SK-N-SH (cell line): ENCODE measurements at regions not wholly inside any gene's neighbourhood (a gene's known extent, or its start where the extent isn't known, plus 50 kb on each side); places are given as distances from the start of the nearest gene placed in this dataset.

Source experiments
- CTCF ChIA-PET: fragments of 300-600, 350-600 bp; formaldehyde crosslinking; extraction: SDS; loops from one replicate; lab custom pipeline; 2021; lab: Yijun Ruan, JAX
- POLR2A ChIA-PET: fragments of 350-600 bp; sonication (Branson Sonifier 250); formaldehyde crosslinking; extraction: SDS; loops from one replicate; lab custom pipeline; 2020; ENCODE audit warnings: antibody characterized with exemption, inconsistent platforms; lab: Yijun Ruan, JAX
- DNase-seq: peaks from one replicate; pipeline ENCODE4 v3.0.0; 2012
- H2AFZ ChIP-seq: fragments of 200-600 bp; sonication (generic); 2 replicates; pipeline ENCODE4 v1.8.1; 2016; ENCODE audit warnings: antibody characterized with exemption, mild to moderate bottlenecking, low read depth
- H3F3A ChIP-seq: fragments of 200-600 bp; sonication (generic); replicated peaks from 2 replicates; pipeline ENCODE3; 2016; ENCODE audit warnings: antibody characterized with exemption, mild to moderate bottlenecking; ENCODE audit not compliant: insufficient read depth
- H3K27ac ChIP-seq, 2 experiments: fragments of 200-500 bp in 1 of 2; fragments of 200-600 bp in 1 of 2; sonication (Bioruptor generic) in 1 of 2; sonication (generic), shearing (Covaris generic) in 1 of 2; 2 replicates each; pipeline versions ENCODE4 v1.5.1 to v1.6.1; 2014 to 2016; ENCODE audit warnings: low read depth in 2 of 2, inconsistent platforms in 1 of 2, low read length in 1 of 2, mild to moderate bottlenecking in 1 of 2, mixed read lengths in 1 of 2
- H3K27me3 ChIP-seq: fragments of 200-600 bp; sonication (generic), shearing (Covaris generic); 2 replicates; pipeline ENCODE4 v1.6.1; 2016; ENCODE audit warnings: mixed run types; ENCODE audit not compliant: insufficient read depth
- H3K36me3 ChIP-seq, 2 experiments: fragments of 200-500 bp in 1 of 2; fragments of 200-600 bp in 1 of 2; sonication (Bioruptor generic) in 1 of 2; sonication (generic) in 1 of 2; replicated peaks in 1 of 2; 2 replicates each; pipeline versions ENCODE3 to v1.5.1; 2014 to 2016; ENCODE audit warnings: low read length in 1 of 2, mild to moderate bottlenecking in 1 of 2; ENCODE audit not compliant: insufficient read depth in 2 of 2, control insufficient read depth in 1 of 2
- H3K4me1 ChIP-seq, 2 experiments: fragments of 200-500 bp in 1 of 2; fragments of 200-600 bp in 1 of 2; sonication (Bioruptor generic) in 1 of 2; sonication (generic), shearing (Covaris generic) in 1 of 2; 2 replicates each; pipeline versions ENCODE4 v1.5.1 to v1.6.1; 2014 to 2016; ENCODE audit warnings: low read depth in 1 of 2, low read length in 1 of 2, mixed run types in 1 of 2; ENCODE audit not compliant: insufficient read depth in 2 of 2, control insufficient read depth in 1 of 2
- H3K4me2 ChIP-seq: fragments of 200-600 bp; sonication (generic), shearing (Covaris generic); 2 replicates; pipeline ENCODE4 v1.6.1; 2017; ENCODE audit warnings: mixed run types
- H3K4me3 ChIP-seq, 2 experiments: fragments of 200-500 bp in 1 of 2; fragments of 200-600 bp in 1 of 2; sonication (Bioruptor generic) in 1 of 2; sonication (generic), shearing (Covaris generic) in 1 of 2; 2 replicates each; pipeline versions ENCODE4 v1.5.1 to v1.8.1; 2014 to 2016; ENCODE audit warnings: low read depth in 2 of 2, inconsistent platforms in 1 of 2, low read length in 1 of 2, mild to moderate bottlenecking in 1 of 2, mixed read lengths in 1 of 2, moderate library complexity in 1 of 2
- H3K79me2 ChIP-seq: fragments of 200-600 bp; sonication (generic); 2 replicates; pipeline ENCODE4 v1.8.1; 2017; ENCODE audit warnings: mild to moderate bottlenecking; ENCODE audit not compliant: insufficient read depth
- H3K9ac ChIP-seq: fragments of 200-600 bp; sonication (generic); 2 replicates; pipeline ENCODE4 v1.6.1; 2017; ENCODE audit warnings: mixed run types
- H3K9me2 ChIP-seq: fragments of 200-600 bp; sonication (generic); 2 replicates; pipeline ENCODE4 v1.6.1; 2017; ENCODE audit warnings: mixed run types
- H3K9me3 ChIP-seq: fragments of 200-600 bp; sonication (generic); 2 replicates; pipeline ENCODE4 v1.6.1; 2017; ENCODE audit warnings: mixed run types, mild to moderate bottlenecking, moderate library complexity
- H4K20me1 ChIP-seq: fragments of 200-600 bp; sonication (generic); 2 replicates; pipeline ENCODE4 v1.6.1; 2017; ENCODE audit warnings: mild to moderate bottlenecking, mixed run types; ENCODE audit not compliant: insufficient read depth
- FOSL2 ChIP-seq: IDR thresholded peaks from 2 replicates; pipeline ENCODE4 v1.4.0; 2012; ENCODE audit warnings: low read depth, mild to moderate bottlenecking, moderate library complexity, borderline replicate concordance
- REST ChIP-seq: IDR thresholded peaks from 2 replicates; pipeline ENCODE4 v1.6.1; 2012; ENCODE audit warnings: mild to moderate bottlenecking, low read depth, low read length, moderate library complexity
- RFX5 ChIP-seq: IDR thresholded peaks from 2 replicates; pipeline ENCODE4 v1.6.1; 2012; ENCODE audit warnings: mild to moderate bottlenecking, improper control_type of control experiment, low read length
- TAF1 ChIP-seq: IDR thresholded peaks from 2 replicates; pipeline ENCODE4 v1.6.1; 2012; ENCODE audit warnings: low read depth, mild to moderate bottlenecking, low read length, moderate library complexity, borderline replicate concordance
- USF1 ChIP-seq: IDR thresholded peaks from 2 replicates; pipeline ENCODE4 v1.4.0; 2012; ENCODE audit warnings: low read depth, borderline replicate concordance
- ZBTB33 ChIP-seq: IDR thresholded peaks from 2 replicates; pipeline ENCODE4 v1.4.0; 2012; ENCODE audit warnings: low read depth, borderline replicate concordance
- WGBS: methylation state at CpG from one replicate; pipeline ENCODE4 v1.1.6; 2017; ENCODE audit warnings: low lambda C conversion rate; 5-methylcytosine and 5-hydroxymethylcytosine counted together
- TF ChIP-seq, protein P1 (sequence below): fragments of 200-600 bp; sonication (generic); IDR thresholded peaks from 2 replicates; pipeline ENCODE4 v1.6.1; 2017; ENCODE audit warnings: antibody characterized with exemption, mild to moderate bottlenecking, moderate library complexity

DNA sequence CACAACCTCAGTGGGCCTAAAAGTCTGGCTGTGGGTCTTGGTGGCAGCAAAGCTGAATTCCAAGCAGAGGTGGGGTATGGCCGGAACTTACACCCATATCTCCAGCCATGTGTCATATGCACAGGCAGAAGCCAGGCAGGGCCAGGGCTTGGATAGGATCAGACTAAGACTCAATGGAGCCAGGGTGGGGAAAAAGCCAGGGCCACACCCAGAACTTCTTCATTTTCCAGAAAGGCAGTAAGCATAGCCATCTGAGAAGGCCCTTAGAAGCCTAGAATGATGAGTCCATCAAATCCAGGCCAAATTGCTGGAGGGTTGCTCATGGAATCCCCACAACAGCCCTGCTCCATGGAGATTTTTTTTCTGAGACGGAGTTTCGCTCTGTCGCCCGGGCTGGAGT lies 116.2 kb upstream of the SRSF6 start:
- Histone ChIP-seq H2AFZ (no peak overlapping the region), H3K4me2 (no peak overlapping the region), H3K9ac (no peak overlapping the region), H3K27me3 (no peaks in the 10 kb centered on the region), H3K79me2 (no peaks in the 10 kb centered on the region), H3F3A (no peaks in the 10 kb centered on the region), H3K36me3 (no peaks in the 10 kb centered on the region), H3K27ac (no peak overlapping the region), H4K20me1 (no peaks in the 10 kb centered on the region), H3K4me1 (no peaks in the 10 kb centered on the region), H3K4me3 (no peak overlapping the region), H3K9me3 (no peaks in the 10 kb centered on the region), H3K9me2 (no peaks in the 10 kb centered on the region)
- CTCF ChIA-PET: no interaction called here
- POLR2A ChIA-PET: no interaction called here
- WGBS: 37% methylated on average over 5 of the region's 5 CpGs
- DNase-seq: no peak
- TF ChIP-seq, protein P1, sequence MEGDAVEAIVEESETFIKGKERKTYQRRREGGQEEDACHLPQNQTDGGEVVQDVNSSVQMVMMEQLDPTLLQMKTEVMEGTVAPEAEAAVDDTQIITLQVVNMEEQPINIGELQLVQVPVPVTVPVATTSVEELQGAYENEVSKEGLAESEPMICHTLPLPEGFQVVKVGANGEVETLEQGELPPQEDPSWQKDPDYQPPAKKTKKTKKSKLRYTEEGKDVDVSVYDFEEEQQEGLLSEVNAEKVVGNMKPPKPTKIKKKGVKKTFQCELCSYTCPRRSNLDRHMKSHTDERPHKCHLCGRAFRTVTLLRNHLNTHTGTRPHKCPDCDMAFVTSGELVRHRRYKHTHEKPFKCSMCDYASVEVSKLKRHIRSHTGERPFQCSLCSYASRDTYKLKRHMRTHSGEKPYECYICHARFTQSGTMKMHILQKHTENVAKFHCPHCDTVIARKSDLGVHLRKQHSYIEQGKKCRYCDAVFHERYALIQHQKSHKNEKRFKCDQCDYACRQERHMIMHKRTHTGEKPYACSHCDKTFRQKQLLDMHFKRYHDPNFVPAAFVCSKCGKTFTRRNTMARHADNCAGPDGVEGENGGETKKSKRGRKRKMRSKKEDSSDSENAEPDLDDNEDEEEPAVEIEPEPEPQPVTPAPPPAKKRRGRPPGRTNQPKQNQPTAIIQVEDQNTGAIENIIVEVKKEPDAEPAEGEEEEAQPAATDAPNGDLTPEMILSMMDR: no peak
- TF ChIP-seq RFX5 (no peak), ZBTB33 (no peak), TAF1 (no peak)

DNA sequence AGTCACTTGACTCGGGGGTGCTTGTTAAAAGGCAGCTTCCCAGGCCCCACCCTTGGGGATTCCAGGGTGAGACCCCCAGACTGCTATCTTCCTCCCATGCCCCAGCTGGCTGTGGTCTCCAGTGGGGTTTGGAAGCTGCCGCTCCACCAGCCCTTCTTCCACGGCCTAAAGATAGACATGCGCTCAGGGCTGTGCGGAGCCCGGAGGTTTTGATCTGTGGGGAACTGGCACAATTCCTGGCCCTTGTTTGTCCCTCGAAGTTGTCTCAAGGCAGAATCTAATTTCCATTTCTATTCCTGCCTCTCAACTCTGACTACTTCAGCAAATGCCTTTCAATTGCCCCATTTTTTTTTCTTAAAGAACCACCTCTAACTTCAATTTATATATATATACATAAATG lies 120.7 kb upstream of the SRSF6 start:
- no peaks in the 10 kb centered on the region for H3F3A ChIP-seq
- H2AFZ ChIP-seq: no peak overlapping the region
- no peak overlapping the region for H3K4me3 ChIP-seq
- H4K20me1 ChIP-seq: no peaks in the 10 kb centered on the region
- no peak for TF ChIP-seq REST
- TF ChIP-seq FOSL2: no peak
- no peak for TF ChIP-seq USF1
- TF ChIP-seq RFX5: no peak
- no peak overlapping the region for H3K9ac ChIP-seq
- H3K27ac ChIP-seq: no peak overlapping the region
- CTCF ChIA-PET: no interaction called here
- no peaks in the 10 kb centered on the region for H3K79me2 ChIP-seq
- H3K9me2 ChIP-seq: no peaks in the 10 kb centered on the region
- H3K4me2 ChIP-seq: no peak overlapping the region
- no peaks in the 10 kb centered on the region for H3K4me1 ChIP-seq
- no peaks in the 10 kb centered on the region for H3K27me3 ChIP-seq
- WGBS: 0% methylated on average over 2 of the region's 7 CpGs
- POLR2A ChIA-PET: no interaction called here
- H3K36me3 ChIP-seq: no peaks in the 10 kb centered on the region
- DNase-seq: no peak
- no peaks in the 10 kb centered on the region for H3K9me3 ChIP-seq
